Lung (tissue), 11 donors: ENCODE measurements at regions not wholly inside any gene's neighbourhood (a gene's known extent, or its start where the extent isn't known, plus 50 kb on each side); places are given as distances from the start of the nearest gene placed in this dataset.
"Not testable (repeated sequence)": the region's sequence is repeated elsewhere in the genome, so short reads cannot be mapped to it uniquely, and the experiment has no call there.

Experiments used
- ATAC-seq: fragments of 200-7000 bp; cut with Tn5 transposase; one replicate; pipeline ENCODE4 v1.9.1; 2020; ENCODE audit warnings: moderate number of reproducible peaks; ENCODE audit not compliant: insufficient read depth, low FRiP score
- DNase-seq, 3 donors: peaks; one replicate each; pipeline ENCODE4 v3.0.0-alpha.2; 2013 to 2017
- H3K27ac ChIP-seq, 2 donors: one replicate each; pipeline ENCODE4 v1.5.1; 2013; ENCODE audit warnings: mild to moderate bottlenecking in 2 of 2, moderate library complexity in 2 of 2, control low read depth in 1 of 2, inconsistent platforms in 1 of 2, low read depth in 1 of 2, low read length in 1 of 2
- H3K27me3 ChIP-seq, 3 donors: one replicate each; pipeline ENCODE4 v1.5.1; 2013; ENCODE audit warnings: low read length in 2 of 3; ENCODE audit not compliant: control insufficient read depth in 3 of 3, insufficient read depth in 3 of 3
- H3K36me3 ChIP-seq, 4 donors: one replicate each; pipeline ENCODE4 v1.5.1; 2013; ENCODE audit warnings: low read length in 4 of 4, mild to moderate bottlenecking in 1 of 4, moderate library complexity in 1 of 4; ENCODE audit not compliant: control insufficient read depth in 4 of 4, insufficient read depth in 4 of 4
- H3K4me1 ChIP-seq, 5 donors: one replicate each; pipeline ENCODE4 v1.5.1; 2013; ENCODE audit warnings: low read length in 5 of 5, mild to moderate bottlenecking in 2 of 5, moderate library complexity in 1 of 5; ENCODE audit not compliant: control insufficient read depth in 5 of 5, insufficient read depth in 5 of 5
- H3K4me3 ChIP-seq: one replicate; pipeline ENCODE4 v1.5.1; 2013; ENCODE audit warnings: mild to moderate bottlenecking, control low read depth, moderate library complexity
- H3K9ac ChIP-seq, 2 donors: one replicate each; pipeline ENCODE4 v1.5.1; 2013; ENCODE audit warnings: low read length in 2 of 2, control low read depth in 1 of 2; ENCODE audit not compliant: insufficient read depth in 1 of 2
- H3K9me3 ChIP-seq, 4 donors: one replicate each; pipeline ENCODE4 v1.5.1; 2013; ENCODE audit warnings: low read length in 3 of 4, mild to moderate bottlenecking in 1 of 4, moderate library complexity in 1 of 4; ENCODE audit not compliant: control insufficient read depth in 4 of 4, insufficient read depth in 3 of 4
- CTCF ChIP-seq: IDR thresholded peaks from 2 replicates; pipeline ENCODE4 v1.5.1; 2012; ENCODE audit warnings: mild to moderate bottlenecking; ENCODE audit errors: control extremely low read depth, extremely low read depth
- WGBS, 2 donors: extraction: QIAGEN DNeasy Blood & Tissue Kit; methylation state at CpG; one replicate each; pipeline ENCODE4 v1.1.7; 2013; 5-methylcytosine and 5-hydroxymethylcytosine counted together
- donor health status: control.
- donor health status: control.
- donor health status: Bipolar disorder and iron deficiency.
- donor health status: healthy.
- donor health status: DM: yes; HTN: yes; CAD: no.

- H3K9me3 ChIP-seq, result no peaks in the 10 kb centered on the region
- no peaks in the 10 kb centered on the region for H3K27me3 ChIP-seq
- DNase-seq (no peak), ATAC-seq (no peak)
- WGBS, 2 donors, result 75 to 77% methylated on average over 3 of the region's 3 CpGs
- H3K27ac ChIP-seq, result no peak overlapping the region
- no peaks in the 10 kb centered on the region for H3K36me3 ChIP-seq
- no peak overlapping the region for H3K4me3 ChIP-seq
- TF ChIP-seq CTCF, result no peak
- no peaks in the 10 kb centered on the region for H3K4me1 ChIP-seq
- H3K9ac ChIP-seq, result no peak overlapping the region
Observed at GRCh38 chr4:34973650-34974312, 1270.5 kb downstream of the ARAP2 start.

GRCh38 chr4:34974313-34974680, 1270.0 kb downstream of the ARAP2 start:
- ATAC-seq, result no peak
- H3K36me3 ChIP-seq, result no peaks in the 10 kb centered on the region
- TF ChIP-seq CTCF, result no peak
- H3K27ac ChIP-seq, result no peak overlapping the region
- DNase-seq, result no peak
- H3K9ac ChIP-seq, result no peak overlapping the region
- no peaks in the 10 kb centered on the region for H3K9me3 ChIP-seq
- H3K27me3 ChIP-seq, result no peaks in the 10 kb centered on the region
- H3K4me3 ChIP-seq, result no peak overlapping the region
- H3K4me1 ChIP-seq, result no peaks in the 10 kb centered on the region

GRCh38 chr4:35021222-35021621, 1223.1 kb downstream of the ARAP2 start:
- not testable (repeated sequence) for H3K36me3 ChIP-seq, H3K4me3 ChIP-seq, ATAC-seq, H3K9ac ChIP-seq, H3K9me3 ChIP-seq, DNase-seq, H3K27ac ChIP-seq, H3K4me1 ChIP-seq, H3K27me3 ChIP-seq
- WGBS, 2 donors, result 94% methylated on average over 8 of the region's 8 CpGs

GRCh38 chr4:35025152-35025834, 1219.0 kb downstream of the ARAP2 start:
- H3K4me1 ChIP-seq, result no peaks in the 10 kb centered on the region
- no peaks in the 10 kb centered on the region for H3K9me3 ChIP-seq
- no peaks in the 10 kb centered on the region for H3K27me3 ChIP-seq
- no peaks in the 10 kb centered on the region for H3K36me3 ChIP-seq
- no peak for TF ChIP-seq CTCF
- ATAC-seq, result no peak
- no peak overlapping the region for H3K9ac ChIP-seq
- no peak for DNase-seq
- no peak overlapping the region for H3K4me3 ChIP-seq
- 70 to 74% methylated on average over 3 of the region's 3 CpGs for WGBS, 2 donors
- H3K27ac ChIP-seq, result no peak overlapping the region
